BLaER1 treated with 17β-estradiol and CSF1 and Interleukin-3, amounts not matched to agents 10 nM and 100 nM (cell line): ENCODE measurements at regions not wholly inside any gene's neighbourhood (a gene's known extent, or its start where the extent isn't known, plus 50 kb on each side); places are given as distances from the start of the nearest gene placed in this dataset.
"Not testable (repeated sequence)": the region's sequence is repeated elsewhere in the genome, so short reads cannot be mapped to it uniquely, and the experiment has no call there.

Experiments used
- H3K27ac ChIP-seq, 11 experiments: shearing (Covaris generic); formaldehyde crosslinking; 2 replicates each; pipeline ENCODE4 v1.8.1; 2022
- H3K27me3 ChIP-seq, 11 experiments: shearing (Covaris generic); formaldehyde crosslinking; 2 replicates each; pipeline ENCODE4 v1.8.1; 2022
- H3K36me3 ChIP-seq, 11 experiments: shearing (Covaris generic); formaldehyde crosslinking; 2 replicates each; pipeline ENCODE4 v1.8.1; 2022
- H3K4me1 ChIP-seq, 10 experiments: shearing (Covaris generic); formaldehyde crosslinking; 2 replicates each; pipeline ENCODE4 v1.8.1; 2022
- H3K4me2 ChIP-seq, 11 experiments: shearing (Covaris generic); formaldehyde crosslinking; 2 replicates each; pipeline ENCODE4 v1.8.1; 2022
- H3K4me3 ChIP-seq, 10 experiments: shearing (Covaris generic); formaldehyde crosslinking; 2 replicates each; pipeline ENCODE4 v1.8.1; 2022
- H3K9ac ChIP-seq, 11 experiments: shearing (Covaris generic); formaldehyde crosslinking; 2 replicates each; pipeline ENCODE4 v1.8.1; 2022
- H3K9me3 ChIP-seq, 11 experiments: shearing (Covaris generic); formaldehyde crosslinking; replicated peaks in 1 of 11; 2 replicates each; pipeline ENCODE4 v1.8.1; 2022
- H4K20me1 ChIP-seq, 11 experiments: shearing (Covaris generic); formaldehyde crosslinking; 2 replicates each; pipeline ENCODE4 v1.8.1; 2022
- Cebpa-rat ChIP-seq, 11 experiments: shearing (Covaris generic); IDR thresholded peaks; 2 replicates each; pipeline ENCODE4 v1.8.1; 2022

DNA sequence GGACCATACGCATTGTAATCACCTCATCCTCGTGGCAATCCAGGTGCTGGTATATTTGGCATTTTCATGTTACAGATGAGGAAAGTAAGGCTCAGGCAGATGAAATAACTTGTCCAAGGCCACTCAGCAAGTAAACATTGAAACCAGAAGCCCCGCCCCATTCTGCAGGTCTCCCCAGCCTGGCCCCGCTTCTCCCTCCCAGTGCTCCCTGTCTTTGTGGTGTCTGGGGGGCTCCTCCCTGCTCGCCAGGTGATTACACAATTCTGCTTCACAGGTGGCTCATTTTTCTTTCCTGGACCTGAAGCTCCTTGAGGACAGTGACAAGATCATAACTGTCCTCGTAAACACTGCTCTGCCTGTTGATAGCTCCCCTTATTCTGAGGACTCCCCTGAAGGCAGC, 531.5 kb upstream of the B3GAT1 start:
- Histone ChIP-seq H3K36me3 (no peaks in the 10 kb centered on the region), H3K9ac (no peak overlapping the region)
- no peak for TF ChIP-seq Cebpa-rat (IDR thresholded peaks at IDR 0.05)

GRCh38 chr11:134942681-134943080, 530.6 kb upstream of the B3GAT1 start:
- Histone ChIP-seq H4K20me1 (no peaks in the 10 kb centered on the region; a peak in 1 of 22 replicates), H3K27ac (no peak overlapping the region)
- no peak for TF ChIP-seq Cebpa-rat (IDR thresholded peaks at IDR 0.05)

More for the DNA sequence above, 531.5 kb upstream of the B3GAT1 start:
- Histone ChIP-seq H3K4me1 (no peaks in the 10 kb centered on the region), H3K27ac (no peak overlapping the region), H3K4me2 (no peak overlapping the region), H3K27me3 (no peaks in the 10 kb centered on the region), H3K4me3 (no peak overlapping the region), H4K20me1 (no peaks in the 10 kb centered on the region; a peak in 1 of 22 replicates), H3K9me3 (no peaks in the 10 kb centered on the region)

GRCh38 chr11:134941936-134942600, 530.0 kb upstream of the B3GAT1 start:
- not testable (repeated sequence) for H3K9me3 ChIP-seq, H3K9ac ChIP-seq, H3K27ac ChIP-seq, H3K4me2 ChIP-seq, H3K36me3 ChIP-seq, H4K20me1 ChIP-seq, H3K27me3 ChIP-seq, H3K4me1 ChIP-seq, H3K4me3 ChIP-seq

More at GRCh38 chr11:134942681-134943080, 530.6 kb upstream of the B3GAT1 start:
- Histone ChIP-seq H3K36me3 (no peaks in the 10 kb centered on the region), H3K4me3 (no peak overlapping the region), H3K9me3 (no peaks in the 10 kb centered on the region), H3K4me1 (no peaks in the 10 kb centered on the region), H3K27me3 (no peaks in the 10 kb centered on the region), H3K9ac (no peak overlapping the region), H3K4me2 (no peak overlapping the region)

GRCh38 chr11:134941326-134941725, 529.3 kb upstream of the B3GAT1 start:
- no peaks in the 10 kb centered on the region for H3K4me1 ChIP-seq
- no peaks in the 10 kb centered on the region; a peak in 1 of 22 replicates for H4K20me1 ChIP-seq
- no peaks in the 10 kb centered on the region for H3K9me3 ChIP-seq
- H3K4me2 ChIP-seq = no peak overlapping the region
- H3K27me3 ChIP-seq = peaks cover 0 to 4% (median 0%) of the 10 kb centered on the region in 11 experiments; a peak in 4 of 22 replicates
- no peak overlapping the region for H3K4me3 ChIP-seq
- no peaks in the 10 kb centered on the region for H3K36me3 ChIP-seq
- no peak overlapping the region for H3K9ac ChIP-seq
- no peak overlapping the region for H3K27ac ChIP-seq
- TF ChIP-seq Cebpa-rat (IDR thresholded peaks at IDR 0.05) = no peak

GRCh38 chr11:134940441-134941126, 528.5 kb upstream of the B3GAT1 start:
- Histone ChIP-seq H3K9ac (no peak overlapping the region), H3K36me3 (no peaks in the 10 kb centered on the region), H3K4me3 (no peak overlapping the region), H3K27me3 (peaks cover 0 to 11% (median 7%) of the 10 kb centered on the region in 11 experiments; a peak in 8 of 22 replicates), H3K4me1 (no peaks in the 10 kb centered on the region), H3K27ac (no peak overlapping the region), H3K9me3 (peaks cover 0 to 7% (median 0%) of the 10 kb centered on the region in 11 experiments; a peak in 2 of 22 replicates), H3K4me2 (no peak overlapping the region), H4K20me1 (no peaks in the 10 kb centered on the region; a peak in 1 of 22 replicates)
- TF ChIP-seq Cebpa-rat (IDR thresholded peaks at IDR 0.05) = no peak

GRCh38 chr11:134939905-134940304, 527.9 kb upstream of the B3GAT1 start:
- Histone ChIP-seq H3K4me3 (no peak overlapping the region), H3K27me3 (peaks cover 0 to 18% (median 13%) of the 10 kb centered on the region in 11 experiments; a peak in 18 of 22 replicates), H3K9me3 (peaks cover 0 to 14% (median 0%) of the 10 kb centered on the region in 11 experiments; a peak in 4 of 22 replicates), H3K4me2 (no peak overlapping the region; a peak in 1 of 22 replicates), H3K9ac (no peak overlapping the region), H3K27ac (no peak overlapping the region), H4K20me1 (no peaks in the 10 kb centered on the region; a peak in 1 of 22 replicates), H3K4me1 (no peaks in the 10 kb centered on the region), H3K36me3 (no peaks in the 10 kb centered on the region)
- TF ChIP-seq Cebpa-rat (IDR thresholded peaks at IDR 0.05) = no peak

- H3K36me3 ChIP-seq = no peaks in the 10 kb centered on the region
- H3K27me3 ChIP-seq = peaks cover 4 to 27% (median 22%) of the 10 kb centered on the region in 11 experiments; a peak in 20 of 22 replicates
- H3K9ac ChIP-seq = no peak overlapping the region
- H4K20me1 ChIP-seq = no peaks in the 10 kb centered on the region; a peak in 1 of 22 replicates
- peaks cover 0 to 21% (median 0%) of the 10 kb centered on the region in 11 experiments; a peak in 4 of 22 replicates for H3K9me3 ChIP-seq
- no peak for TF ChIP-seq Cebpa-rat (IDR thresholded peaks at IDR 0.05)
- no peak overlapping the region for H3K4me2 ChIP-seq
- no peak overlapping the region for H3K27ac ChIP-seq
- H3K4me3 ChIP-seq = no peak overlapping the region
- H3K4me1 ChIP-seq = no peaks in the 10 kb centered on the region
These were observed 527.0 kb upstream of the B3GAT1 start for GRCh38 chr11:134939031-134939430.

- peaks cover 7 to 35% (median 30%) of the 10 kb centered on the region in 11 experiments for H3K27me3 ChIP-seq
- H3K4me2 ChIP-seq = no peak overlapping the region
- H3K36me3 ChIP-seq = no peaks in the 10 kb centered on the region
- no peaks in the 10 kb centered on the region for H4K20me1 ChIP-seq
- TF ChIP-seq Cebpa-rat (IDR thresholded peaks at IDR 0.05) = no peak
- no peak overlapping the region for H3K9ac ChIP-seq
- no peaks in the 10 kb centered on the region for H3K4me1 ChIP-seq
- H3K9me3 ChIP-seq = peaks cover 0 to 25% (median 3%) of the 10 kb centered on the region in 11 experiments; a peak in 14 of 22 replicates
- H3K4me3 ChIP-seq = no peak overlapping the region
- no peak overlapping the region for H3K27ac ChIP-seq
These were observed 526.2 kb upstream of the B3GAT1 start for GRCh38 chr11:134938212-134938611.

GRCh38 chr11:134937193-134937592, 525.2 kb upstream of the B3GAT1 start:
- not testable (repeated sequence) for H4K20me1 ChIP-seq, H3K27ac ChIP-seq, H3K4me1 ChIP-seq, H3K4me3 ChIP-seq, H3K36me3 ChIP-seq, H3K9ac ChIP-seq, H3K4me2 ChIP-seq
- H3K9me3 ChIP-seq = peaks cover 0 to 28% (median 8%) of the 10 kb centered on the region in 11 experiments; a peak in 14 of 22 replicates
- H3K27me3 ChIP-seq = peaks cover 9 to 42% (median 35%) of the 10 kb centered on the region in 11 experiments
